SK-N-SH treated with all-trans-retinoic acid at 6 μM for 48 hours (cell line): ENCODE measurements at regions not wholly inside any gene's neighbourhood (a gene's known extent, or its start where the extent isn't known, plus 50 kb on each side); places are given as distances from the start of the nearest gene placed in this dataset.

Experiments
- ATAC-seq: fragments of 200-7000 bp; cut with Tn5 transposase; 3 replicates; pipeline ENCODE4 v1.9.1; 2020; ENCODE audit warnings: mild to moderate bottlenecking, moderate library complexity
- ARNTL ChIP-seq: fragments of 450-650 bp; formaldehyde crosslinking; IDR thresholded peaks from 2 replicates; pipeline ENCODE4 v1.5.0; 2020; ENCODE audit warnings: low read depth, mild to moderate bottlenecking, moderate library complexity, borderline replicate concordance
- BACH2 ChIP-seq: fragments of 250-450 bp; sonication (Bioruptor Pico); IDR thresholded peaks from 2 replicates; pipeline ENCODE4 v1.9.0; 2021; ENCODE audit warnings: mild to moderate bottlenecking, borderline replicate concordance
- CSDC2 ChIP-seq: fragments of 250-450 bp; sonication (Bioruptor Pico); IDR thresholded peaks from 2 replicates; pipeline ENCODE4 v1.5.0; 2020; ENCODE audit warnings: mild to moderate bottlenecking, moderate library complexity
- ESRRG ChIP-seq: fragments of 250-450 bp; sonication (Bioruptor Pico); IDR thresholded peaks from 2 replicates; pipeline ENCODE4 v1.6.1; 2021; ENCODE audit warnings: mild to moderate bottlenecking
- ISL1 ChIP-seq: fragments of 250-450 bp; sonication (Bioruptor Pico); IDR thresholded peaks from 2 replicates; pipeline ENCODE4 v2.1.2; 2022; ENCODE audit warnings: mild to moderate bottlenecking, moderate library complexity
- OSR1 ChIP-seq: fragments of 250-450 bp; sonication (Bioruptor Pico); IDR thresholded peaks from 2 replicates; pipeline ENCODE4 v1.8.0; 2022; ENCODE audit warnings: moderate library complexity, mild to moderate bottlenecking, inconsistent platforms
- PPARA ChIP-seq: fragments of 250-450 bp; sonication (Bioruptor Pico); IDR thresholded peaks from 2 replicates; pipeline ENCODE4 v1.5.0; 2020; ENCODE audit warnings: mild to moderate bottlenecking, borderline replicate concordance
- RARB ChIP-seq: fragments of 250-450 bp; sonication (Bioruptor Pico); IDR thresholded peaks from 2 replicates; pipeline ENCODE4 v1.8.0; 2021; ENCODE audit warnings: mild to moderate bottlenecking, moderate library complexity
- SNAI2 ChIP-seq: fragments of 250-450 bp; sonication (Bioruptor Pico); IDR thresholded peaks from 2 replicates; pipeline ENCODE4 v1.5.0; 2020; ENCODE audit warnings: mild to moderate bottlenecking, moderate library complexity
- TCF4 ChIP-seq: fragments of 250-450 bp; sonication (Bioruptor Pico); IDR thresholded peaks from 2 replicates; pipeline ENCODE4 v1.8.0; 2021; ENCODE audit warnings: mild to moderate bottlenecking, moderate library complexity, borderline replicate concordance
- TOX ChIP-seq: fragments of 250-450 bp; sonication (Bioruptor Pico); IDR thresholded peaks from 2 replicates; pipeline ENCODE4 v1.8.0; 2021; ENCODE audit warnings: mild to moderate bottlenecking, moderate library complexity, borderline replicate concordance
- ZC3H10 ChIP-seq: fragments of 250-450 bp; sonication (Bioruptor Pico); IDR thresholded peaks from 2 replicates; pipeline ENCODE4 v1.5.1; 2021; ENCODE audit warnings: mild to moderate bottlenecking, moderate library complexity
- ZFP3 ChIP-seq: fragments of 250-450 bp; sonication (Bioruptor Pico); IDR thresholded peaks from 2 replicates; pipeline ENCODE4 v1.5.0; 2020; ENCODE audit warnings: mild to moderate bottlenecking, moderate library complexity
- ZFP30 ChIP-seq: fragments of 450-650 bp; formaldehyde crosslinking; IDR thresholded peaks from 2 replicates; pipeline ENCODE4 v1.5.0; 2022; ENCODE audit warnings: mild to moderate bottlenecking, moderate library complexity
- ZNF565 ChIP-seq: fragments of 450-650 bp; formaldehyde crosslinking; conservative IDR thresholded peaks from 2 replicates; pipeline ENCODE4 v1.5.0; 2020; ENCODE audit warnings: low read depth, mild to moderate bottlenecking, moderate library complexity
- ZNF70 ChIP-seq: fragments of 450-650 bp; formaldehyde crosslinking; IDR thresholded peaks from 2 replicates; pipeline ENCODE4 v1.5.0; 2020; ENCODE audit warnings: mild to moderate bottlenecking, moderate library complexity
- ZNF8 ChIP-seq: fragments of 450-650 bp; formaldehyde crosslinking; IDR thresholded peaks from 2 replicates; pipeline ENCODE4 v1.5.0; 2020; ENCODE audit warnings: mild to moderate bottlenecking, moderate library complexity
- TF ChIP-seq, protein P1 (sequence below): fragments of 250-450 bp; sonication (Bioruptor Pico); IDR thresholded peaks from 2 replicates; pipeline ENCODE4 v1.8.0; 2020; ENCODE audit warnings: mild to moderate bottlenecking, moderate library complexity, borderline replicate concordance
- TF ChIP-seq, protein P2 (sequence below): fragments of 250-450 bp; sonication (Bioruptor Pico); IDR thresholded peaks from 2 replicates; pipeline ENCODE4 v1.5.1; 2020; ENCODE audit warnings: low read depth, mild to moderate bottlenecking, moderate library complexity
- TF ChIP-seq, protein P3 (sequence below): fragments of 250-450 bp; sonication (Bioruptor Pico); IDR thresholded peaks from 2 replicates; pipeline ENCODE4 v1.5.0; 2020; ENCODE audit warnings: mild to moderate bottlenecking, moderate library complexity
- TF ChIP-seq, protein P4 (sequence below): fragments of 250-450 bp; sonication (Bioruptor Pico); IDR thresholded peaks from 2 replicates; pipeline ENCODE4 v1.5.1; 2021; ENCODE audit warnings: mild to moderate bottlenecking, moderate library complexity

DNA sequence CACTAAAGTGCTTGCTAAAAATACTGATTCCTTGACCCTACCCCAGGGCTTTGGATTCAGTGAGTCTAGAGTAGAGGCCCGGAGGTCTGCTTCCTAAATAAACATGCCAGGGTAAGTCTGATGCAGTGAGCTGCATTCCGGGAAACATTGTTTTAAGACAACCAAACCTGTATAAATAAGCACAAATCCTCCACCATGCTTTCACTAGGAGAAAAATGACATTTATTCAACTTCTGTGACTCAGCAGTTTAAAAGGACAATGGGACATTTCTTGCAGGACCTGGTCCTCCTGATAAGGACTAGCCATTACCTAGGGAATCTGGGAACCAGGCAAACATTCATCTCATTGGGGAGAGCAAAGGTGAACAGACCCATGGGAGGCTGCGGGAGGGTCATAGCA lies 335.3 kb downstream of the MLLT3 start:
- no peak for ATAC-seq
- TF ChIP-seq ZNF70 (CRISPR knock-in tag) = no peak
- TF ChIP-seq ARNTL (CRISPR knock-in tag) = no peak
- TF ChIP-seq RARB (CRISPR knock-in tag) = no peak
- no peak for TF ChIP-seq PPARA (CRISPR knock-in tag)
- TF ChIP-seq, protein P1, sequence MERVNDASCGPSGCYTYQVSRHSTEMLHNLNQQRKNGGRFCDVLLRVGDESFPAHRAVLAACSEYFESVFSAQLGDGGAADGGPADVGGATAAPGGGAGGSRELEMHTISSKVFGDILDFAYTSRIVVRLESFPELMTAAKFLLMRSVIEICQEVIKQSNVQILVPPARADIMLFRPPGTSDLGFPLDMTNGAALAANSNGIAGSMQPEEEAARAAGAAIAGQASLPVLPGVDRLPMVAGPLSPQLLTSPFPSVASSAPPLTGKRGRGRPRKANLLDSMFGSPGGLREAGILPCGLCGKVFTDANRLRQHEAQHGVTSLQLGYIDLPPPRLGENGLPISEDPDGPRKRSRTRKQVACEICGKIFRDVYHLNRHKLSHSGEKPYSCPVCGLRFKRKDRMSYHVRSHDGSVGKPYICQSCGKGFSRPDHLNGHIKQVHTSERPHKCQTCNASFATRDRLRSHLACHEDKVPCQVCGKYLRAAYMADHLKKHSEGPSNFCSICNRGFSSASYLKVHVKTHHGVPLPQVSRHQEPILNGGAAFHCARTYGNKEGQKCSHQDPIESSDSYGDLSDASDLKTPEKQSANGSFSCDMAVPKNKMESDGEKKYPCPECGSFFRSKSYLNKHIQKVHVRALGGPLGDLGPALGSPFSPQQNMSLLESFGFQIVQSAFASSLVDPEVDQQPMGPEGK (CRISPR knock-in tag) = no peak
- TF ChIP-seq, protein P2, sequence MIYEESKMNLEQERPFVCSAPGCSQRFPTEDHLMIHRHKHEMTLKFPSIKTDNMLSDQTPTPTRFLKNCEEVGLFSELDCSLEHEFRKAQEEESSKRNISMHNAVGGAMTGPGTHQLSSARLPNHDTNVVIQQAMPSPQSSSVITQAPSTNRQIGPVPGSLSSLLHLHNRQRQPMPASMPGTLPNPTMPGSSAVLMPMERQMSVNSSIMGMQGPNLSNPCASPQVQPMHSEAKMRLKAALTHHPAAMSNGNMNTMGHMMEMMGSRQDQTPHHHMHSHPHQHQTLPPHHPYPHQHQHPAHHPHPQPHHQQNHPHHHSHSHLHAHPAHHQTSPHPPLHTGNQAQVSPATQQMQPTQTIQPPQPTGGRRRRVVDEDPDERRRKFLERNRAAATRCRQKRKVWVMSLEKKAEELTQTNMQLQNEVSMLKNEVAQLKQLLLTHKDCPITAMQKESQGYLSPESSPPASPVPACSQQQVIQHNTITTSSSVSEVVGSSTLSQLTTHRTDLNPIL (CRISPR knock-in tag) = no peak
- TF ChIP-seq BACH2 (CRISPR knock-in tag) = no peak
- TF ChIP-seq ZFP3 (CRISPR knock-in tag) = no peak
- no peak for TF ChIP-seq TOX (CRISPR knock-in tag)
- TF ChIP-seq, all 23 proteins: peak for 0

DNA sequence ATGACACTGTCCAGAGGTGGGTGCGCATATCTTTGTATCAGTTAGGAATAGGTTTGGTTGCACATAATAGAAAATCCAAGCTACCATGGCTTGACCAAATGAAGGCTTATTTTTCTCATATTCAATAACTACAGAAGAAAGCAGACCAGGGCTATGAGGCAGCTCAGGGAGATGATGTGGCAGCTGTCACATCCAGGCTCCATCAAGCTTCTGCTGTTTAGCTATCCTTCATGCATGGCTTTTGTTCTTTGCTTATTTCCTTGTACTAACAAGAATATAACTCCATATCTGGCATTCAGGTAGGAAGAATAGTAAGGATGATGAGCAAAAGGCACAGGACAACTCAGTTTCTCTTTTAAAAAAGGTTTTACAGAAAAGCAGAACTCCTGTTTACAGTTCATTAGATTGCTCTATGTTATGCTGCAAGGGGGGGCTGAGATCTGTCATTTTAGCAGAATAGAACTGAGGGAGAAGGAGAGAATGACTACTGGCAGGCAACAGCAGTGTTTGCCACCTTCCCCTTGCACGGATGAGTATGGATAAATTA lies 336.1 kb downstream of the MLLT3 start:
- no peak for ATAC-seq
- TF ChIP-seq, protein P3, sequence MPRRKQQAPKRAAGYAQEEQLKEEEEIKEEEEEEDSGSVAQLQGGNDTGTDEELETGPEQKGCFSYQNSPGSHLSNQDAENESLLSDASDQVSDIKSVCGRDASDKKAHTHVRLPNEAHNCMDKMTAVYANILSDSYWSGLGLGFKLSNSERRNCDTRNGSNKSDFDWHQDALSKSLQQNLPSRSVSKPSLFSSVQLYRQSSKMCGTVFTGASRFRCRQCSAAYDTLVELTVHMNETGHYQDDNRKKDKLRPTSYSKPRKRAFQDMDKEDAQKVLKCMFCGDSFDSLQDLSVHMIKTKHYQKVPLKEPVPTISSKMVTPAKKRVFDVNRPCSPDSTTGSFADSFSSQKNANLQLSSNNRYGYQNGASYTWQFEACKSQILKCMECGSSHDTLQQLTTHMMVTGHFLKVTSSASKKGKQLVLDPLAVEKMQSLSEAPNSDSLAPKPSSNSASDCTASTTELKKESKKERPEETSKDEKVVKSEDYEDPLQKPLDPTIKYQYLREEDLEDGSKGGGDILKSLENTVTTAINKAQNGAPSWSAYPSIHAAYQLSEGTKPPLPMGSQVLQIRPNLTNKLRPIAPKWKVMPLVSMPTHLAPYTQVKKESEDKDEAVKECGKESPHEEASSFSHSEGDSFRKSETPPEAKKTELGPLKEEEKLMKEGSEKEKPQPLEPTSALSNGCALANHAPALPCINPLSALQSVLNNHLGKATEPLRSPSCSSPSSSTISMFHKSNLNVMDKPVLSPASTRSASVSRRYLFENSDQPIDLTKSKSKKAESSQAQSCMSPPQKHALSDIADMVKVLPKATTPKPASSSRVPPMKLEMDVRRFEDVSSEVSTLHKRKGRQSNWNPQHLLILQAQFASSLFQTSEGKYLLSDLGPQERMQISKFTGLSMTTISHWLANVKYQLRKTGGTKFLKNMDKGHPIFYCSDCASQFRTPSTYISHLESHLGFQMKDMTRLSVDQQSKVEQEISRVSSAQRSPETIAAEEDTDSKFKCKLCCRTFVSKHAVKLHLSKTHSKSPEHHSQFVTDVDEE (CRISPR knock-in tag) = no peak
- TF ChIP-seq ZNF565 (CRISPR knock-in tag) (no peak), SNAI2 (CRISPR knock-in tag) (no peak), ZC3H10 (CRISPR knock-in tag) (no peak), ISL1 (no peak), PPARA (CRISPR knock-in tag) (no peak), ZNF70 (CRISPR knock-in tag) (no peak), ZFP3 (CRISPR knock-in tag) (no peak), OSR1 (CRISPR knock-in tag) (no peak), ZNF8 (no peak)
- TF ChIP-seq, protein P4, sequence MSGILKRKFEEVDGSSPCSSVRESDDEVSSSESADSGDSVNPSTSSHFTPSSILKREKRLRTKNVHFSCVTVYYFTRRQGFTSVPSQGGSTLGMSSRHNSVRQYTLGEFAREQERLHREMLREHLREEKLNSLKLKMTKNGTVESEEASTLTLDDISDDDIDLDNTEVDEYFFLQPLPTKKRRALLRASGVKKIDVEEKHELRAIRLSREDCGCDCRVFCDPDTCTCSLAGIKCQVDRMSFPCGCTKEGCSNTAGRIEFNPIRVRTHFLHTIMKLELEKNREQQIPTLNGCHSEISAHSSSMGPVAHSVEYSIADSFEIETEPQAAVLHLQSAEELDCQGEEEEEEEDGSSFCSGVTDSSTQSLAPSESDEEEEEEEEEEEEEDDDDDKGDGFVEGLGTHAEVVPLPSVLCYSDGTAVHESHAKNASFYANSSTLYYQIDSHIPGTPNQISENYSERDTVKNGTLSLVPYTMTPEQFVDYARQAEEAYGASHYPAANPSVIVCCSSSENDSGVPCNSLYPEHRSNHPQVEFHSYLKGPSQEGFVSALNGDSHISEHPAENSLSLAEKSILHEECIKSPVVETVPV (CRISPR knock-in tag) = no peak
- TF ChIP-seq, protein P2 (CRISPR knock-in tag) = no peak

DNA sequence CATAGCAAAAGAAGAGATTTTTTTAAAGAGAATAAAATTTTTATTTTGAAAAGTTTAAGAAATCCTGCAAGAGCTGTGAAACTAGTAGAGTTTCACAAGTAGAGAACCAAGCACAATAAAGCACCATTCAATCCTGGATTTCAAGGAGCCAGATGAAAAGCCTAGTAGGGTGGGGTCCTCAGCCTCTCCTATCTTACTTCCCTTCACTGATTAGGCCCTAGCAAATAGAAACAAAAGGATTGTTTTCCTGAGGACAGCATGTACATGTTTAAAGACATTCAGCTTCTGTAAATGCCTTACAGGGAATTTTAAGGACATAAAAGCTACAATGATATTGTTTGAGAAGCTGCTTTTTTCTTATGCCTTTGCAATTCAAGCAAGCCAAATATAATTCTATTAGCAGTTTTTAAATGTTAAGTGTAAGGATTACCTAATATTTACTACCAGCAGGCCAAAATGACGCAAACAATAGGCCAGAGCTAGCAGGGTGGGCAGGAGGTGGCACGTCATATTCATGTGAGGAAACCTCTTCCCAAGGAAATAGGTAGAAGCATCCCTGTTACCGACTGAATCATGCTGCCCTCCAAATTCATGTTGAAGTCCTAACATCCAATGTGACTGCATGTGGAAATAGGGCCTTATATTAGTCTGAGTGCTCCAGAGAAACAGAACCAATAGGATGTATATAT lies 337.6 kb downstream of the MLLT3 start:
- ATAC-seq = no peak
- TF ChIP-seq, protein P2 (CRISPR knock-in tag) = no peak
- TF ChIP-seq CSDC2 = no peak
- no peak for TF ChIP-seq TOX (CRISPR knock-in tag)
- no peak for TF ChIP-seq OSR1 (CRISPR knock-in tag)
- TF ChIP-seq SNAI2 (CRISPR knock-in tag) = no peak
- no peak for TF ChIP-seq ZNF8
- no peak for TF ChIP-seq PPARA (CRISPR knock-in tag)
- TF ChIP-seq TCF4 (CRISPR knock-in tag) = no peak
- TF ChIP-seq ESRRG (CRISPR knock-in tag) = no peak
- TF ChIP-seq ARNTL (CRISPR knock-in tag) = no peak
- no peak for TF ChIP-seq ZNF565 (CRISPR knock-in tag)
- no peak for TF ChIP-seq ZFP30 (CRISPR knock-in tag)
